GM12878 (cell line): ENCODE measurements at regions not wholly inside any gene's neighbourhood (a gene's known extent, or its start where the extent isn't known, plus 50 kb on each side); places are given as distances from the start of the nearest gene placed in this dataset.

ENCODE experiments used
- BHLHE40 ChIP-seq, 2 experiments: fragments of 450-650 bp in 1 of 2; IDR thresholded peaks; 2 replicates each; pipeline ENCODE4 v1.6.1; 2011 to 2017; ENCODE audit warnings: low read depth in 2 of 2, borderline replicate concordance in 1 of 2, improper control_type of control experiment in 1 of 2, low read length in 1 of 2, mild to moderate bottlenecking in 1 of 2
- ETV6 ChIP-seq, 2 experiments: fragments of 450-650 bp in 1 of 2; IDR thresholded peaks in 1 of 2; conservative IDR thresholded peaks in 1 of 2; 2 replicates each; pipeline ENCODE4 v1.6.1; 2014; ENCODE audit warnings: antibody characterized with exemption in 1 of 2, borderline replicate concordance in 1 of 2, low read depth in 1 of 2, mild to moderate bottlenecking in 1 of 2, moderate library complexity in 1 of 2
- EZH2 ChIP-seq: IDR thresholded peaks from 2 replicates; pipeline ENCODE4 v1.6.1; 2012; ENCODE audit warnings: low read depth, mild to moderate bottlenecking, control low read depth, inconsistent platforms, low read length, borderline replicate concordance; ENCODE audit not compliant: control insufficient read depth
- IRF4 ChIP-seq: IDR thresholded peaks from 2 replicates; pipeline ENCODE4 v1.6.1; 2011; ENCODE audit warnings: low read depth, low read length
- NFYA ChIP-seq: IDR thresholded peaks from 2 replicates; pipeline ENCODE4 v1.6.1; 2011; ENCODE audit warnings: low read depth, mild to moderate bottlenecking, low read length, improper control_type of control experiment, borderline replicate concordance
- POLR2AphosphoS5 ChIP-seq: IDR thresholded peaks from 2 replicates; pipeline ENCODE4 v1.6.1; 2011; ENCODE audit warnings: mild to moderate bottlenecking, low read length, inconsistent platforms
- SREBF1 ChIP-seq: IDR thresholded peaks from 2 replicates; pipeline ENCODE4 v1.6.1; 2012; ENCODE audit warnings: mild to moderate bottlenecking, low read length
- STAT1 ChIP-seq: fragments of 450-650 bp; conservative IDR thresholded peaks from 2 replicates; pipeline ENCODE4 v1.6.1; 2014; ENCODE audit warnings: antibody characterized with exemption, mild to moderate bottlenecking
- STAT3 ChIP-seq: IDR thresholded peaks from 2 replicates; pipeline ENCODE4 v1.6.1; 2011; ENCODE audit warnings: low read depth, low read length, improper control_type of control experiment
- SUZ12 ChIP-seq: fragments of 200-600 bp; sonication (generic); IDR thresholded peaks from one replicate; pipeline ENCODE4 v1.6.1; 2018; ENCODE audit warnings: antibody characterized with exemption, mild to moderate bottlenecking; ENCODE audit not compliant: unreplicated experiment
- TAF1 ChIP-seq: IDR thresholded peaks from 2 replicates; pipeline ENCODE4 v1.6.1; 2011; ENCODE audit warnings: mild to moderate bottlenecking, low read depth, low read length, borderline replicate concordance
- ZNF622 ChIP-seq: fragments of 450-650 bp; IDR thresholded peaks from 2 replicates; pipeline ENCODE4 v1.6.1; 2017; ENCODE audit warnings: mild to moderate bottlenecking, inconsistent platforms
- TF ChIP-seq, protein P1 (sequence below), 3 experiments: IDR thresholded peaks in 2 of 3; conservative IDR thresholded peaks in 1 of 3; 2 replicates each; pipeline ENCODE4 v1.5.1; 2011; ENCODE audit warnings: low read depth in 3 of 3, low read length in 3 of 3, mild to moderate bottlenecking in 3 of 3, control low read depth in 2 of 3, moderate library complexity in 2 of 3, inconsistent platforms in 1 of 3, mixed read lengths in 1 of 3; ENCODE audit not compliant: control insufficient read depth in 2 of 3, insufficient read depth in 1 of 3; ENCODE audit errors: extremely low read depth in 1 of 3

DNA sequence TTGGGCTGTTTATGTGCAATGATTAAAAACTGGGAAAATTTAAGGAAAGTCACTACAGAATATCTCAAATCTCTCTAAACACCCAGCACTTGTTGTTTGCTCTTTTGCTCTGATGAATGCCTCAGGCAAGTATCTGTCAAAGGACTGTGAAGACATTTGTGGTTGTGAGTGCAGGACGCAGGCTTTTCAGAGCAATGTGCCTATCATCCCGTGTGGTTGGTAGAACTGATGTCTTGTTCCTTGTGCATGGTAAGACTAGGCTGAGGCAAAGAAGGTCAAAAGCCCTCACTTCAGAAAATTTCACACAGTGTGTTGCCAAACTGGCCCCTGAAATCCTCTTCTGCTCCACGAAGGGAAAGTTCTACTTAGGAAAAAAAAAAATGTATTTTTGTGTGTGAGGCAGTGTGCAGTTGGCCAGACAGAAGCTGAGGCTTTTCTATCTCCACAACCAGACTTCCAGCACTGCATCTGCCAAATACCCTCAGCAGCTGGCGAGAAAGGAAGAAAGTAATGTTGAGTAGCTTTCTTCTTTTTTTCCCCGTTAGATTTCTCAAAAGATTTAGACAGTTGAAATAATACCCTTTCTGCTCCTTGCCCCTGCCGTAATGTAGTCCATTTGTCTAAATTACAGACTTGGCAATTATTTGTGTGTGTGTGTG, 1103.1 kb downstream of the VRK1 start:
- TF ChIP-seq, protein P1, sequence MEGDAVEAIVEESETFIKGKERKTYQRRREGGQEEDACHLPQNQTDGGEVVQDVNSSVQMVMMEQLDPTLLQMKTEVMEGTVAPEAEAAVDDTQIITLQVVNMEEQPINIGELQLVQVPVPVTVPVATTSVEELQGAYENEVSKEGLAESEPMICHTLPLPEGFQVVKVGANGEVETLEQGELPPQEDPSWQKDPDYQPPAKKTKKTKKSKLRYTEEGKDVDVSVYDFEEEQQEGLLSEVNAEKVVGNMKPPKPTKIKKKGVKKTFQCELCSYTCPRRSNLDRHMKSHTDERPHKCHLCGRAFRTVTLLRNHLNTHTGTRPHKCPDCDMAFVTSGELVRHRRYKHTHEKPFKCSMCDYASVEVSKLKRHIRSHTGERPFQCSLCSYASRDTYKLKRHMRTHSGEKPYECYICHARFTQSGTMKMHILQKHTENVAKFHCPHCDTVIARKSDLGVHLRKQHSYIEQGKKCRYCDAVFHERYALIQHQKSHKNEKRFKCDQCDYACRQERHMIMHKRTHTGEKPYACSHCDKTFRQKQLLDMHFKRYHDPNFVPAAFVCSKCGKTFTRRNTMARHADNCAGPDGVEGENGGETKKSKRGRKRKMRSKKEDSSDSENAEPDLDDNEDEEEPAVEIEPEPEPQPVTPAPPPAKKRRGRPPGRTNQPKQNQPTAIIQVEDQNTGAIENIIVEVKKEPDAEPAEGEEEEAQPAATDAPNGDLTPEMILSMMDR (IDR thresholded peaks at IDR 0.05 in 2 of 3, conservative IDR thresholded peaks at IDR 0.05 in 1 of 3; ENCODE audit: control insufficient read depth in 2 of 3, extremely low read depth in 1 of 3, insufficient read depth in 1 of 3, low read depth in 3 of 3, low read length in 3 of 3) = no peak
- TF ChIP-seq EZH2 (no peak), SUZ12 (no peak), TAF1 (no peak), SREBF1 (no peak), IRF4 (no peak), ZNF622 (no peak), BHLHE40 (IDR thresholded peaks at IDR 0.05; ENCODE audit: borderline replicate concordance in 1 of 2, low read depth in 2 of 2, low read length in 1 of 2) (no peak), STAT1 (no peak), NFYA (no peak), POLR2AphosphoS5 (no peak), ETV6 (conservative IDR thresholded peaks at IDR 0.05 in 1 of 2, IDR thresholded peaks at IDR 0.05 in 1 of 2; ENCODE audit: borderline replicate concordance in 1 of 2, low read depth in 1 of 2) (no peak), STAT3 (no peak)
